ENCODE measurements at regions not wholly inside any gene's neighbourhood (a gene's known extent, or its start where the extent isn't known, plus 50 kb on each side); places are given as distances from the start of the nearest gene placed in this dataset.

GRCh38 chr14:28870033-28870564 is 103.5 kb downstream of the FOXG1 start:
- TF ChIP-seq POLR2A (IDR thresholded peaks at IDR 0.05; ENCODE audit: low read depth) (no peak), CTCF (IDR thresholded peaks at IDR 0.05) (no peak), POLR2AphosphoS5 (IDR thresholded peaks at IDR 0.05) (no peak), EP300 (IDR thresholded peaks at IDR 0.05) (no peak)
- no peak for DNase-seq (ENCODE audit: extremely low spot score)
- intact Hi-C loops (cut with DNase I), result no loop called here
- H3K36me3 ChIP-seq, result no peaks in the 10 kb centered on the region
- no peaks in the 10 kb centered on the region for H3K9me3 ChIP-seq
- no peaks in the 10 kb centered on the region for H3K4me1 ChIP-seq
- 82% methylated on average over 2 of the region's 2 CpGs for WGBS
- no peak overlapping the region for H3K27ac ChIP-seq (replicated peaks in 1 of 4)
- no peak overlapping the region for H3K4me3 ChIP-seq
- H3K27me3 ChIP-seq, result no peaks in the 10 kb centered on the region

DNA sequence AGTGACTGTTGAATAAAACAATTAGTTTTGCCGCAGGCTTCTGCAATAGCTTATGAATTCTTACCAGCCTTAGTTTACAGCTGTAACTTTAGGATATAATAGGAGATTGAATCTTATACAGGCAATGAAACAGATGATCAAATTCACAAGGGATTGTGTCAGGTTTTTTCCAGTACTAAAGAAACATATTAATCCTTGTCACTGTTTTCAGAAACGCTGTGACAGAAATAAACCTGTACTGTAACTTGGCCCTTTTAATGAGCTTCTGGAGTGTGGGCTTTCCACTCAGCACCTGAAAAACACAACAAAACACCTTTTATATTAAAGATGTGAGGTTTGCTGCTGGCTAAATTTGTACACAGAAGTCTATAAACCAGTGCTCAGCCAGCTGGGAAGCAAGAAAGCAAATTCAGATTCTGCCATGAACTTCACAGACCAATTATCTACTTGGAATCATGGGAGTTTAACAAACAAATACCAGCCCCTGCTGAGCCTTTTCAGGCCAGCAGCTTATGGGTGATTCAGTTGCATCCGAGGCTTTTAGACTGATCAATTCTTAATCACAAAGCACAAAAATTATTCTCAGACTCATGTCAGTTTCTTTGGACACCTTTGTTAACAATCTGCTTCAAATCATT is 109.5 kb downstream of the FOXG1 start:
- Histone ChIP-seq H3K9me3 (no peaks in the 10 kb centered on the region), H3K4me1 (no peaks in the 10 kb centered on the region), H3K36me3 (no peaks in the 10 kb centered on the region), H3K4me3 (no peak overlapping the region), H3K27ac (replicated peaks in 1 of 4) (no peak overlapping the region), H3K27me3 (no peaks in the 10 kb centered on the region)
- no peak for DNase-seq (ENCODE audit: extremely low spot score)
- intact Hi-C loops (cut with DNase I), result no loop called here
- no peak for TF ChIP-seq POLR2AphosphoS5 (IDR thresholded peaks at IDR 0.05)
- no peak for TF ChIP-seq CTCF (IDR thresholded peaks at IDR 0.05)
- no peak for TF ChIP-seq EP300 (IDR thresholded peaks at IDR 0.05)
- TF ChIP-seq POLR2A (IDR thresholded peaks at IDR 0.05; ENCODE audit: low read depth), result no peak
- WGBS, result 57% methylated on average over 3 of the region's 3 CpGs

- H3K27me3 ChIP-seq, result no peaks in the 10 kb centered on the region
- H3K4me3 ChIP-seq, result no peak overlapping the region
- no peak for TF ChIP-seq POLR2A (IDR thresholded peaks at IDR 0.05; ENCODE audit: low read depth)
- TF ChIP-seq POLR2AphosphoS5 (IDR thresholded peaks at IDR 0.05), result no peak
- TF ChIP-seq EP300 (IDR thresholded peaks at IDR 0.05), result no peak
- TF ChIP-seq CTCF (IDR thresholded peaks at IDR 0.05), result no peak
- WGBS, result 87% methylated on average over 4 of the region's 4 CpGs
- H3K4me1 ChIP-seq, result no peaks in the 10 kb centered on the region
- intact Hi-C loops (cut with DNase I), result no loop called here
- H3K9me3 ChIP-seq, result no peaks in the 10 kb centered on the region
- no peaks in the 10 kb centered on the region for H3K36me3 ChIP-seq
- DNase-seq (ENCODE audit: extremely low spot score), result no peak
- no peak overlapping the region for H3K27ac ChIP-seq (replicated peaks in 1 of 4)
These were observed 110.0 kb downstream of the FOXG1 start for GRCh38 chr14:28876572-28876945.

- TF ChIP-seq CTCF (IDR thresholded peaks at IDR 0.05) (no peak), POLR2AphosphoS5 (IDR thresholded peaks at IDR 0.05) (no peak), POLR2A (IDR thresholded peaks at IDR 0.05; ENCODE audit: low read depth) (no peak), EP300 (IDR thresholded peaks at IDR 0.05) (no peak)
- intact Hi-C loops (cut with DNase I), result no loop called here
- DNase-seq (ENCODE audit: extremely low spot score), result no peak
These were observed 111.3 kb downstream of the FOXG1 start for GRCh38 chr14:28877923-28878322.

GRCh38 chr14:28879573-28879996 is 113.0 kb downstream of the FOXG1 start:
- 71% methylated on average over 5 of the region's 5 CpGs for WGBS
- TF ChIP-seq EP300 (IDR thresholded peaks at IDR 0.05) (no peak), POLR2A (IDR thresholded peaks at IDR 0.05; ENCODE audit: low read depth) (no peak), POLR2AphosphoS5 (IDR thresholded peaks at IDR 0.05) (no peak)
- DNase-seq (ENCODE audit: extremely low spot score), result no peak
- Histone ChIP-seq H3K27me3 (no peaks in the 10 kb centered on the region), H3K9me3 (no peaks in the 10 kb centered on the region), H3K4me3 (no peak overlapping the region), H3K4me1 (no peaks in the 10 kb centered on the region), H3K27ac (replicated peaks in 1 of 4) (no peak overlapping the region), H3K36me3 (no peaks in the 10 kb centered on the region)
- intact Hi-C loops (cut with DNase I), result no loop called here

More at GRCh38 chr14:28877923-28878322, 111.3 kb downstream of the FOXG1 start:
- no peak overlapping the region for H3K27ac ChIP-seq (replicated peaks in 1 of 4)
- no peak overlapping the region for H3K4me3 ChIP-seq
- no peaks in the 10 kb centered on the region for H3K4me1 ChIP-seq
- H3K9me3 ChIP-seq, result no peaks in the 10 kb centered on the region
- H3K36me3 ChIP-seq, result no peaks in the 10 kb centered on the region
- no peaks in the 10 kb centered on the region for H3K27me3 ChIP-seq
